HCT116 (cell line): ENCODE measurements at regions not wholly inside any gene's neighbourhood (a gene's known extent, or its start where the extent isn't known, plus 50 kb on each side); places are given as distances from the start of the nearest gene placed in this dataset.

Experiments used
- ATAC-seq: fragments of 200-7000 bp; cut with Tn5 transposase; 2 replicates; pipeline ENCODE4 v1.9.1; 2020; ENCODE audit warnings: mild to moderate bottlenecking, moderate library complexity
- BruUV-seq: library from RNA; stranded (reverse); fragments of 400-500 nt; replicated peaks from 2 replicates; lab custom pipeline; 2021; lab: Mats Ljungman, UMichigan
- CTCF ChIA-PET: fragments of 300-600 bp; sonication (Branson Sonifier 250); formaldehyde crosslinking; loops from one replicate; lab custom pipeline; 2021; ENCODE audit warnings: antibody characterized with exemption; lab: Charles Lee
- POLR2A ChIA-PET: fragments of 300-600, 350-600 bp; sonication (Branson Sonifier 250); formaldehyde crosslinking; loops from one replicate; lab custom pipeline; 2021; ENCODE audit warnings: antibody characterized with exemption; lab: Charles Lee
- RAD21 ChIA-PET, 2 experiments: fragments of 300-600 bp; sonication (Branson Sonifier 250); formaldehyde crosslinking; loops; one replicate each; lab custom pipeline; 2023; ENCODE audit warnings: low total read pairs in 2 of 2; ENCODE audit not compliant: uncharacterized antibody in 2 of 2, unreplicated experiment in 2 of 2, low non-redundant PET in 1 of 2; lab: Charles Lee
- DNase-seq: peaks from one replicate; pipeline ENCODE4 v3.0.0-alpha.2; 2010; ENCODE audit warnings: low read depth, low spot score
- H2AFZ ChIP-seq: fragments of 200-600 bp; shearing (Covaris generic), sonication (generic); 2 replicates; pipeline ENCODE4 v1.6.1; 2017; ENCODE audit warnings: low read depth, mixed run types, mixed read lengths, antibody characterized with exemption, low read length; ENCODE audit not compliant: poor library complexity, severe bottlenecking
- H3K27ac ChIP-seq: 2 replicates; pipeline ENCODE4 v1.5.1; 2012; ENCODE audit warnings: low read depth, low read length
- H3K27me3 ChIP-seq: fragments of 200-600 bp; sonication (generic); 2 replicates; pipeline ENCODE4 v1.6.1; 2016; ENCODE audit warnings: mixed run types, low read length, mixed read lengths; ENCODE audit not compliant: insufficient read depth
- H3K36me3 ChIP-seq, 2 experiments: fragments of 200-500 bp in 1 of 2; fragments of 200-600 bp in 1 of 2; sonication (Bioruptor generic) in 1 of 2; sonication (generic) in 1 of 2; 2 replicates each; pipeline versions ENCODE4 v1.5.1 to v1.6.1; 2014 to 2016; ENCODE audit warnings: low read length in 2 of 2, inconsistent platforms in 1 of 2, mixed read lengths in 1 of 2, mixed run types in 1 of 2; ENCODE audit not compliant: insufficient read depth in 2 of 2, control insufficient read depth in 1 of 2
- H3K4me1 ChIP-seq, 2 experiments: fragments of 200-600 bp in 1 of 2; sonication (generic) in 1 of 2; 2 replicates each; pipeline versions ENCODE4 v1.5.1 to v1.6.1; 2012 to 2017; ENCODE audit warnings: low read length in 2 of 2, inconsistent platforms in 1 of 2, mild to moderate bottlenecking in 1 of 2, mixed read lengths in 1 of 2, mixed run types in 1 of 2, moderate library complexity in 1 of 2; ENCODE audit not compliant: insufficient read depth in 2 of 2, control insufficient read depth in 1 of 2
- H3K4me2 ChIP-seq: fragments of 200-600 bp; sonication (generic); 2 replicates; pipeline ENCODE4 v1.6.1; 2017; ENCODE audit warnings: mixed run types, low read length, mixed read lengths
- H3K4me3 ChIP-seq, 2 experiments: fragments of 200-600 bp in 1 of 2; sonication (generic) in 1 of 2; replicated peaks in 1 of 2; 2 replicates each; pipeline ENCODE4 v1.5.1; 2011 to 2016; ENCODE audit warnings: low read length in 2 of 2, control low read depth in 1 of 2, low read depth in 1 of 2, mild to moderate bottlenecking in 1 of 2, mixed read lengths in 1 of 2, mixed run types in 1 of 2
- H3K79me2 ChIP-seq: fragments of 200-600 bp; sonication (generic); 2 replicates; pipeline ENCODE4 v1.6.1; 2017; ENCODE audit warnings: mild to moderate bottlenecking, mixed run types, low read length, moderate library complexity, mixed read lengths; ENCODE audit not compliant: insufficient read depth
- H3K9ac ChIP-seq: fragments of 200-600 bp; sonication (generic); 2 replicates; pipeline ENCODE4 v1.6.1; 2016; ENCODE audit warnings: low read length, mixed read lengths
- H3K9me2 ChIP-seq: fragments of 200-600 bp; sonication (generic), shearing (Covaris generic); 2 replicates; pipeline ENCODE4 v1.6.1; 2017; ENCODE audit warnings: mixed run types, mild to moderate bottlenecking, moderate library complexity; ENCODE audit not compliant: insufficient read depth
- H3K9me3 ChIP-seq, 2 experiments: fragments of 200-500 bp in 1 of 2; fragments of 200-600 bp in 1 of 2; sonication (Bioruptor generic) in 1 of 2; sonication (generic) in 1 of 2; 2 replicates each; pipeline ENCODE4 v1.6.1; 2014 to 2017; ENCODE audit warnings: low read length in 2 of 2, mixed read lengths in 2 of 2, inconsistent platforms in 1 of 2, low read depth in 1 of 2, mild to moderate bottlenecking in 1 of 2, mixed run types in 1 of 2, moderate library complexity in 1 of 2; ENCODE audit not compliant: control insufficient read depth in 1 of 2, insufficient read depth in 1 of 2
- H4K20me1 ChIP-seq: fragments of 200-600 bp; sonication (generic), shearing (Covaris generic); 2 replicates; pipeline ENCODE4 v1.6.1; 2017; ENCODE audit warnings: mixed run types, mild to moderate bottlenecking, moderate library complexity; ENCODE audit not compliant: insufficient read depth
- ATF3 ChIP-seq: IDR thresholded peaks from 2 replicates; pipeline ENCODE4 v1.6.1; 2012
- CBX3 ChIP-seq: IDR thresholded peaks from 2 replicates; pipeline ENCODE4 v1.6.1; 2012; ENCODE audit warnings: low read depth
- CEBPB ChIP-seq: IDR thresholded peaks from 2 replicates; pipeline ENCODE4 v1.6.1; 2012; ENCODE audit warnings: low read depth
- CTCF ChIP-seq, 3 experiments: fragments of 200-600 bp in 1 of 3; sonication (generic) in 1 of 3; IDR thresholded peaks in 2 of 3; conservative IDR thresholded peaks in 1 of 3; 2 replicates each; pipeline ENCODE4 v1.5.1; 2012 to 2017; ENCODE audit warnings: low read depth in 2 of 3, low read length in 2 of 3, antibody characterized with exemption in 1 of 3, borderline replicate concordance in 1 of 3, control low read depth in 1 of 3, mild to moderate bottlenecking in 1 of 3, mixed read lengths in 1 of 3, mixed run types in 1 of 3, moderate library complexity in 1 of 3; ENCODE audit not compliant: insufficient read depth in 1 of 3
- ELF1 ChIP-seq: IDR thresholded peaks from 2 replicates; pipeline ENCODE4 v1.6.1; 2012; ENCODE audit warnings: low read depth, borderline replicate concordance
- EZH2 ChIP-seq: fragments of 200-600 bp; sonication (generic); IDR thresholded peaks from 2 replicates; pipeline ENCODE4 v1.6.1; 2017; ENCODE audit warnings: antibody characterized with exemption, mixed run types
- FOSL1 ChIP-seq: IDR thresholded peaks from 2 replicates; pipeline ENCODE4 v1.6.1; 2012; ENCODE audit warnings: low read depth
- MAX ChIP-seq: IDR thresholded peaks from 2 replicates; pipeline ENCODE4 v1.6.1; 2012
- POLR2A ChIP-seq: IDR thresholded peaks from 2 replicates; pipeline ENCODE4 v1.7.0; 2011; ENCODE audit warnings: borderline replicate concordance; ENCODE audit not compliant: insufficient read depth, insufficient read length; ENCODE audit errors: extremely low read depth
- POLR2AphosphoS5 ChIP-seq: IDR thresholded peaks from 2 replicates; pipeline ENCODE4 v1.6.1; 2011; ENCODE audit warnings: mild to moderate bottlenecking, low read depth, low read length, moderate library complexity
- RAD21 ChIP-seq: IDR thresholded peaks from 2 replicates; pipeline ENCODE4 v1.6.1; 2012; ENCODE audit warnings: low read depth, mild to moderate bottlenecking
- REST ChIP-seq: IDR thresholded peaks from 2 replicates; pipeline ENCODE4 v1.6.1; 2012; ENCODE audit warnings: low read depth
- SIN3A ChIP-seq: IDR thresholded peaks from 2 replicates; pipeline ENCODE4 v1.6.1; 2012; ENCODE audit warnings: low read depth
- SP1 ChIP-seq: IDR thresholded peaks from 2 replicates; pipeline ENCODE4 v1.6.1; 2012; ENCODE audit warnings: low read depth
- SRF ChIP-seq: IDR thresholded peaks from 2 replicates; pipeline ENCODE4 v1.6.1; 2012; ENCODE audit warnings: low read depth
- YY1 ChIP-seq: IDR thresholded peaks from 2 replicates; pipeline ENCODE4 v1.6.1; 2011; ENCODE audit warnings: low read length, low read depth, moderate library complexity, mild to moderate bottlenecking; ENCODE audit not compliant: insufficient replicate concordance; ENCODE audit errors: extremely low read depth
- ZFX ChIP-seq: fragments of 450-650 bp; IDR thresholded peaks from 2 replicates; pipeline ENCODE4 v1.6.1; 2017
- ZNF274 ChIP-seq: fragments of 200-500 bp; sonication (Bioruptor generic); IDR thresholded peaks from 2 replicates; pipeline ENCODE4 v1.6.1; 2014; ENCODE audit warnings: mild to moderate bottlenecking, low read depth, low read length, inconsistent platforms
- intact Hi-C: fragments of 100-400 bp; cut with micrococcal nuclease; formaldehyde crosslinking; loops from 2 replicates; pipeline ENCODE4 v1.10.0; 2022

GRCh38 chr13:30132623-30133553, 174.5 kb downstream of the KATNAL1 start:
- no peaks in the 10 kb centered on the region for H3K9me2 ChIP-seq
- POLR2A ChIA-PET = interaction anchor here (1.4 to 1.9 kb wide), 4 partner anchors 9 to 449 kb away, joined by 3 to 5 read pairs (median 4); no protein-coding TSS in a partner anchor
- no peaks in the 10 kb centered on the region for H4K20me1 ChIP-seq
- H3K9ac ChIP-seq = no peak overlapping the region
- no peaks in the 10 kb centered on the region for H3K27me3 ChIP-seq
- H2AFZ ChIP-seq = no peak overlapping the region
- BruUV-seq = no TSS peak
- CTCF ChIA-PET = interaction anchor here (0.7 to 2.6 kb wide), 33 partner anchors 9 to 913 kb away, joined by 3 to 27 read pairs (median 4); partner anchors contain the start of genes HMGB1 and KATNAL1
- no peaks in the 10 kb centered on the region for H3K79me2 ChIP-seq
- no peaks in the 10 kb centered on the region for H3K9me3 ChIP-seq
- RAD21 ChIA-PET = interaction anchor here (0.6 to 1.2 kb wide), 7 partner anchors 10 to 449 kb away, joined by 3 to 5 read pairs (median 4); partner anchors contain the start of gene UBE2L5 (in 1 of the 2)
- H3K27ac ChIP-seq = no peak overlapping the region; the same call in 1 of the 2 replicates
- H3K4me2 ChIP-seq = peak overlapping the region; percentile 48; the same call in 1 of the 2 replicates
- no peaks in the 10 kb centered on the region for H3K36me3 ChIP-seq
- intact Hi-C loops = loop anchor here (1.0 to 10.0 kb wide), 7 partner anchors 202 to 911 kb away; no protein-coding TSS in a partner anchor
- DNase-seq (peak; percentile 78), ATAC-seq (peak; percentile 100)
- no peak overlapping the region for H3K4me3 ChIP-seq
- peaks cover 0 to 7% of the 10 kb centered on the region in 2 experiments; a peak in 2 of 4 replicates for H3K4me1 ChIP-seq
- no peak for TF ChIP-seq SRF
- no peak for TF ChIP-seq POLR2A
- TF ChIP-seq CBX3 = no peak
- no peak for TF ChIP-seq ATF3
- TF ChIP-seq SIN3A = no peak
- TF ChIP-seq CEBPB = no peak
- TF ChIP-seq ELF1 = no peak
- no peak for TF ChIP-seq POLR2AphosphoS5
- no peak for TF ChIP-seq ZFX
- no peak for TF ChIP-seq SP1
- peak; percentile 85 to 91 (median 88) for TF ChIP-seq CTCF (IDR thresholded peaks at IDR 0.05 in 2 of 3, conservative IDR thresholded peaks at IDR 0.05 in 1 of 3; ENCODE audit: borderline replicate concordance in 1 of 3, insufficient read depth in 1 of 3, low read depth in 2 of 3, low read length in 2 of 3)
- no peak for TF ChIP-seq ZNF274
- 0 out of 2 replicates have a peak, but pooled peaks have one; percentile 30 for TF ChIP-seq MAX
- no peak for TF ChIP-seq YY1
- TF ChIP-seq RAD21 = peak; percentile 94
- TF ChIP-seq FOSL1 = no peak
- TF ChIP-seq REST = no peak
- no peak for TF ChIP-seq EZH2
